ENCODE measurements at regions not wholly inside any gene's neighbourhood (a gene's known extent, or its start where the extent isn't known, plus 50 kb on each side); places are given as distances from the start of the nearest gene placed in this dataset.

DNA sequence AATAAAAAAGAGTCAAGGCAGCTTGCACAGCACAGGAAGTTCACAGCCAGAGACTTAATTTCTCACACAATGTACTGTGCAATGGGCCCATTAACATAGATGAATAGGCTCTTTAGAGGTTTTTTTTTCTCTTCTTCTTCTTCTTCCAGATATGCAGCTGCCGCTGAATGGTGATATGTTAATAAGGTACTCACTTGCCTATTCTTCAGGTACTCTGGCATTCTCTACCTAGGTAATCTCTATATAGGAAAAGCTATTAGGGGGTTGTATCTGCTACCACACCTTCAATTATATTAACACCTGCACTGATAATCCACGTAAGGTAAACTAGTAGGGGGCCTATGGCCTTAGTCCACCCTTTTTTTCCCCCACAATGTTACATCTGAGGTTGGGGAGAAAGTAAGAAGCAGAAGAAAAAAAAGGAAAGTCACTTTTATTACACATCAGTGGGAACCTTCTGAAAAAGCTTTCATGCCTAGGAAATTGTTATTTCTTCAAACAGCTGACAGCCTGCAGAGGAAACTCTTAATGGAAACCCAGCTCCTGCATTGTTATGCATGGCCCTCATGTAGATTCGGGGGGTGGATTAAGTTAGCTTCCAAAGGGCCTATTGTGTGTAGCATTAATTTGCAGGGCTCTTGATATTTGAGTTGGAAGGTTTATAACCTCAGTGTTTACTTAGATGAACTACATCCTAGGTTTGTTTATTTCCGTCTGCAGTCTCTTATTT, 525.5 kb downstream of the ZIC1 start:
- H3K27me3 ChIP-seq (replicated peaks in 1 of 2; ENCODE audit: control insufficient read depth in 2 of 2, insufficient read depth in 2 of 2, low read length in 1 of 2) = no peaks in the 10 kb centered on the region
- no peak overlapping the region for H3K4me2 ChIP-seq (ENCODE audit: control insufficient read depth, insufficient read depth)
- TF ChIP-seq NR2C2 (IDR thresholded peaks at IDR 0.05; ENCODE audit: borderline replicate concordance, control insufficient read depth, insufficient read length, low read depth) (no peak), HDAC2 (IDR thresholded peaks at IDR 0.05) (no peak)
- ChIA-PET RAD21 (ENCODE audit: unreplicated experiment) (interaction anchor here (0.5 to 0.7 kb wide), 2 partner anchors 45 to 102 kb away, joined by 3 read pairs; no protein-coding TSS in a partner anchor), SMC1A (ENCODE audit: uncharacterized antibody, unreplicated experiment) (interaction anchor here (0.9 to 1.8 kb wide), 3 partner anchors 9 to 240 kb away, joined by 3 to 13 read pairs (median 5); no protein-coding TSS in a partner anchor), CTCF (interaction anchor here (0.6 to 1.1 kb wide), 3 partner anchors 11 to 590 kb away, joined by 4 read pairs; no protein-coding TSS in a partner anchor), POLR2A (no interaction called here)
- FAIRE-seq = no peak
- H3K9ac ChIP-seq (ENCODE audit: control insufficient read depth, insufficient read depth, low read length) = no peak overlapping the region
- H3K4me3 ChIP-seq = no peak overlapping the region
- intact Hi-C loops (cut with micrococcal nuclease; ENCODE audit: unreplicated experiment) (no loop called here), in situ Hi-C loops (cut with MboI) (no loop called here)
- H2AFZ ChIP-seq (ENCODE audit: control insufficient read depth, low read depth, low read length) = no peak overlapping the region
- H3K4me1 ChIP-seq (ENCODE audit: control insufficient read depth, insufficient read depth, low read length) = no peaks in the 10 kb centered on the region
- no peaks in the 10 kb centered on the region for H4K20me1 ChIP-seq (ENCODE audit: control insufficient read depth, insufficient read depth)
- H3K9me3 ChIP-seq (replicated peaks; ENCODE audit: control insufficient read depth, insufficient read depth, low read length) = no peaks in the 10 kb centered on the region
- no peak overlapping the region for H3K27ac ChIP-seq (ENCODE audit: control insufficient read depth, insufficient read depth)
- no peaks in the 10 kb centered on the region for H3K79me2 ChIP-seq (ENCODE audit: control insufficient read depth, insufficient read depth, low read length)
- no TSS peak for BruUV-seq (replicated peaks)
- ATAC-seq = no peak
- no peak for DNase-seq (ENCODE audit: low read depth, low spot score)
- WGBS (ENCODE audit: insufficient coverage, insufficient replicate concordance, low lambda C conversion rate, missing lambda C conversion rate) = 6% methylated on average over 4 of the region's 4 CpGs
- no peaks in the 10 kb centered on the region for H3K36me3 ChIP-seq (ENCODE audit: control insufficient read depth in 2 of 2, insufficient read depth in 2 of 2, low read length in 1 of 2)

DNA sequence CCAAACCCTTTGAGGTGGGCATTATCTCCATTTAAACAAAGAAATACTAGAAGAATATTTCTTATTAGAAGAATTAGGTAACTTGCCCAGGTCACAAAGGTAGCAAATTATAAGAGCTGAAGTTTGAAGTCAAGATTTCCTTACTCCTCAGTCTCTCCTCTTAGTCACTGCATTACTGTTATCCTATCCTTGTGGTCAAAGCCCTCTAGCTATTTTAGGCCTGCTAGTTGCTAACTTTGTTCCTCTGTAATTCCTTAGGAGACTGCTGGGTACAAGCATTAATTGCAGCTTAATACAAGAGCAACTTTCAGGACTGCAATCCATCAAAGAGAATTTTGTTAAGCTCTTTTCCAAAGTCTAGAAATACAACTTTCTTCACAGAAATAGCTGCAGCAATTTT, 528.2 kb downstream of the ZIC1 start:
- in situ Hi-C loops (cut with MboI) (no loop called here), intact Hi-C loops (cut with micrococcal nuclease; ENCODE audit: unreplicated experiment) (no loop called here)
- Histone ChIP-seq H3K27ac (ENCODE audit: control insufficient read depth, insufficient read depth) (no peak overlapping the region), H3K79me2 (ENCODE audit: control insufficient read depth, insufficient read depth, low read length) (no peaks in the 10 kb centered on the region), H2AFZ (ENCODE audit: control insufficient read depth, low read depth, low read length) (no peak overlapping the region), H3K36me3 (ENCODE audit: control insufficient read depth in 2 of 2, insufficient read depth in 2 of 2, low read length in 1 of 2) (no peaks in the 10 kb centered on the region), H3K4me3 (no peak overlapping the region), H3K4me2 (ENCODE audit: control insufficient read depth, insufficient read depth) (no peak overlapping the region), H3K9ac (ENCODE audit: control insufficient read depth, insufficient read depth, low read length) (no peak overlapping the region), H3K4me1 (ENCODE audit: control insufficient read depth, insufficient read depth, low read length) (no peaks in the 10 kb centered on the region), H4K20me1 (ENCODE audit: control insufficient read depth, insufficient read depth) (no peaks in the 10 kb centered on the region), H3K9me3 (replicated peaks; ENCODE audit: control insufficient read depth, insufficient read depth, low read length) (no peaks in the 10 kb centered on the region), H3K27me3 (replicated peaks in 1 of 2; ENCODE audit: control insufficient read depth in 2 of 2, insufficient read depth in 2 of 2, low read length in 1 of 2) (no peaks in the 10 kb centered on the region)
- FAIRE-seq (no peak), DNase-seq (ENCODE audit: low read depth, low spot score) (no peak), ATAC-seq (no peak)
- no TSS peak for BruUV-seq (replicated peaks)
- ChIA-PET RAD21 (ENCODE audit: unreplicated experiment) (interaction anchor here (1.9 kb wide), 1 partner anchor 8 kb away, joined by 6 read pairs; no protein-coding TSS in a partner anchor), SMC1A (ENCODE audit: uncharacterized antibody, unreplicated experiment) (interaction anchor here (1.3 to 1.4 kb wide), 2 partner anchors 11 to 16 kb away, joined by 3 to 4 read pairs; no protein-coding TSS in a partner anchor), CTCF (interaction anchor here (1.6 to 1.8 kb wide), 3 partner anchors 10 to 24 kb away, joined by 3 to 4 read pairs (median 3); no protein-coding TSS in a partner anchor), POLR2A (no interaction called here)
- TF ChIP-seq NR2F1 (conservative IDR thresholded peaks at IDR 0.05) (no peak), SMAD5 (IDR thresholded peaks at IDR 0.05; ENCODE audit: low read depth) (no peak), BCL11A (IDR thresholded peaks at IDR 0.05; ENCODE audit: low read depth, low read length) (no peak), NR2C1 (IDR thresholded peaks at IDR 0.05) (no peak), MTA2 (IDR thresholded peaks at IDR 0.05; ENCODE audit: low read depth) (no peak), BHLHE40 (IDR thresholded peaks at IDR 0.05; ENCODE audit: borderline replicate concordance in 1 of 2, low read depth in 2 of 2, low read length in 1 of 2) (no peak), MTA3 (IDR thresholded peaks at IDR 0.05; ENCODE audit: borderline replicate concordance, low read length) (no peak), POLR2AphosphoS5 (IDR thresholded peaks at IDR 0.05; ENCODE audit: low read length) (no peak), ZSCAN29 (IDR thresholded peaks at IDR 0.05) (no peak), POU2F2 (IDR thresholded peaks at IDR 0.05; ENCODE audit: borderline replicate concordance, low read depth, low read length) (no peak), SRF (IDR thresholded peaks at IDR 0.05; ENCODE audit: low read depth in 2 of 2, low read length in 2 of 2) (no peak), MEF2A (IDR thresholded peaks at IDR 0.05; ENCODE audit: insufficient read depth, low read depth, low read length) (no peak)
- TF ChIP-seq, protein P1, sequence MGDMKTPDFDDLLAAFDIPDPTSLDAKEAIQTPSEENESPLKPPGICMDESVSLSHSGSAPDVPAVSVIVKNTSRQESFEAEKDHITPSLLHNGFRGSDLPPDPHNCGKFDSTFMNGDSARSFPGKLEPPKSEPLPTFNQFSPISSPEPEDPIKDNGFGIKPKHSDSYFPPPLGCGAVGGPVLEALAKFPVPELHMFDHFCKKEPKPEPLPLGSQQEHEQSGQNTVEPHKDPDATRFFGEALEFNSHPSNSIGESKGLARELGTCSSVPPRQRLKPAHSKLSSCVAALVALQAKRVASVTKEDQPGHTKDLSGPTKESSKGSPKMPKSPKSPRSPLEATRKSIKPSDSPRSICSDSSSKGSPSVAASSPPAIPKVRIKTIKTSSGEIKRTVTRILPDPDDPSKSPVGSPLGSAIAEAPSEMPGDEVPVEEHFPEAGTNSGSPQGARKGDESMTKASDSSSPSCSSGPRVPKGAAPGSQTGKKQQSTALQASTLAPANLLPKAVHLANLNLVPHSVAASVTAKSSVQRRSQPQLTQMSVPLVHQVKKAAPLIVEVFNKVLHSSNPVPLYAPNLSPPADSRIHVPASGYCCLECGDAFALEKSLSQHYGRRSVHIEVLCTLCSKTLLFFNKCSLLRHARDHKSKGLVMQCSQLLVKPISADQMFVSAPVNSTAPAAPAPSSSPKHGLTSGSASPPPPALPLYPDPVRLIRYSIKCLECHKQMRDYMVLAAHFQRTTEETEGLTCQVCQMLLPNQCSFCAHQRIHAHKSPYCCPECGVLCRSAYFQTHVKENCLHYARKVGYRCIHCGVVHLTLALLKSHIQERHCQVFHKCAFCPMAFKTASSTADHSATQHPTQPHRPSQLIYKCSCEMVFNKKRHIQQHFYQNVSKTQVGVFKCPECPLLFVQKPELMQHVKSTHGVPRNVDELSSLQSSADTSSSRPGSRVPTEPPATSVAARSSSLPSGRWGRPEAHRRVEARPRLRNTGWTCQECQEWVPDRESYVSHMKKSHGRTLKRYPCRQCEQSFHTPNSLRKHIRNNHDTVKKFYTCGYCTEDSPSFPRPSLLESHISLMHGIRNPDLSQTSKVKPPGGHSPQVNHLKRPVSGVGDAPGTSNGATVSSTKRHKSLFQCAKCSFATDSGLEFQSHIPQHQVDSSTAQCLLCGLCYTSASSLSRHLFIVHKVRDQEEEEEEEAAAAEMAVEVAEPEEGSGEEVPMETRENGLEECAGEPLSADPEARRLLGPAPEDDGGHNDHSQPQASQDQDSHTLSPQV (IDR thresholded peaks at IDR 0.05) = no peak
